ENCODE measurements at regions not wholly inside any gene's neighbourhood (a gene's known extent, or its start where the extent isn't known, plus 50 kb on each side); places are given as distances from the start of the nearest gene placed in this dataset.

GRCh38 chr14:101084436-101084826, 180.9 kb upstream of the RTL1 start:
- no peak overlapping the region for H3K4me3 ChIP-seq (ENCODE audit: insufficient read depth, low read depth, low read length)

More at GRCh38 chr14:101084436-101084826, 180.9 kb upstream of the RTL1 start:
- H3K4ac ChIP-seq (ENCODE audit: low read depth, low read length), result no peak overlapping the region
- dilution Hi-C loops (cut with HindIII; ENCODE audit: low sequenced_read_pairs, unreplicated experiment), result no loop called here
- no peak overlapping the region for H3K14ac ChIP-seq (replicated peaks; ENCODE audit: low read depth, low read length)
- H4K8ac ChIP-seq (ENCODE audit: low read depth in 2 of 2, low read length in 2 of 2), result no peak overlapping the region
- no peaks in the 10 kb centered on the region for H3K36me3 ChIP-seq (ENCODE audit: control insufficient read depth, insufficient read depth, low read length)
- CTCF ChIA-PET, result no interaction called here
- no TSS peak for BruUV-seq (replicated peaks)
- H3K56ac ChIP-seq (ENCODE audit: extremely low read depth, insufficient read depth, low read length), result no peak overlapping the region
- in situ Hi-C loops (cut with MboI; ENCODE audit: low sequenced_read_pairs), result no loop called here
- TF ChIP-seq CHD1 (IDR thresholded peaks at IDR 0.05; ENCODE audit: low read depth, low read length), result no peak
- TF ChIP-seq MXI1 (IDR thresholded peaks at IDR 0.05; ENCODE audit: borderline replicate concordance, low read depth, low read length), result no peak
- no peak for TF ChIP-seq MAFK (IDR thresholded peaks at IDR 0.05; ENCODE audit: low read depth, low read length)
- no peak overlapping the region for H3K18ac ChIP-seq (ENCODE audit: low read depth, low read length)
- H3K27ac ChIP-seq (ENCODE audit: insufficient read depth, low read length), result no peak overlapping the region
- no peak overlapping the region for H2AK5ac ChIP-seq (ENCODE audit: low read depth, low read length)
- 0 out of 2 replicates have a peak, but pooled peaks cover 3% of the 10 kb centered on the region for H3K9me1 ChIP-seq (ENCODE audit: insufficient read depth, low read length)
- no peak overlapping the region for H2BK20ac ChIP-seq (ENCODE audit: low read depth, low read length)
- DNase-seq (no peak), ATAC-seq (ENCODE audit: low read depth) (no peak)
- no peak overlapping the region for H4K5ac ChIP-seq (ENCODE audit: low read depth, low read length)
- H3K23ac ChIP-seq (ENCODE audit: low read depth, low read length), result no peak overlapping the region
- peak overlapping the region; percentile 34 for H2AFZ ChIP-seq (replicated peaks; ENCODE audit: low read length, poor library complexity)
- H3K79me1 ChIP-seq (ENCODE audit: low read depth in 1 of 2, low read length in 2 of 2), result no peaks in the 10 kb centered on the region
- H2BK5ac ChIP-seq (ENCODE audit: low read depth, low read length, poor library complexity, severe bottlenecking), result no peak overlapping the region
- WGBS, 2 experiments (ENCODE audit: extremely low coverage in 2 of 2, insufficient read length in 1 of 2), result no CpG with 5 or more reads among the region's 6 CpGs
- no peaks in the 10 kb centered on the region for H4K20me1 ChIP-seq (ENCODE audit: insufficient read depth, low read length)
- no peaks in the 10 kb centered on the region for H3K4me1 ChIP-seq (ENCODE audit: control insufficient read depth, insufficient read depth, low read length)
- H2BK120ac ChIP-seq (ENCODE audit: low read depth, low read length), result no peak overlapping the region
- H2BK15ac ChIP-seq (ENCODE audit: low read depth, low read length), result no peak overlapping the region
- no peak overlapping the region for H3K9ac ChIP-seq (ENCODE audit: low read depth, low read length)
- H3K27me3 ChIP-seq (ENCODE audit: control insufficient read depth, insufficient read depth, low read length), result peaks cover 6% of the 10 kb centered on the region; the same call in 1 of the 2 replicates
- intact Hi-C loops (cut with micrococcal nuclease), result loop anchor here (5.0 kb wide), 1 partner anchor 543 kb away; no protein-coding TSS in a partner anchor
- H2AK9ac ChIP-seq (replicated peaks; ENCODE audit: low read depth, low read length, poor library complexity), result no peak overlapping the region
- H3K9me3 ChIP-seq (ENCODE audit: control insufficient read depth, insufficient read depth, low read length), result peaks cover 2% of the 10 kb centered on the region; the same call in 1 of the 2 replicates
- POLR2A ChIA-PET (ENCODE audit: unreplicated experiment), result no interaction called here
- H4K91ac ChIP-seq (ENCODE audit: insufficient read depth, low read depth, low read length), result no peak overlapping the region
- H3K4me2 ChIP-seq (ENCODE audit: low read depth, low read length), result no peak overlapping the region
